GM12878 (cell line): ENCODE measurements at regions not wholly inside any gene's neighbourhood (a gene's known extent, or its start where the extent isn't known, plus 50 kb on each side); places are given as distances from the start of the nearest gene placed in this dataset.

ENCODE experiments used
- ATAC-seq: fragments of 200-7000 bp; cut with Tn5 transposase; 3 replicates; pipeline ENCODE4 v1.9.1; 2020; ENCODE audit warnings: mild to moderate bottlenecking, moderate library complexity
- BruUV-seq: library from RNA; stranded (reverse); fragments of 400-500 nt; replicated peaks from 2 replicates; lab custom pipeline; 2021; lab: Mats Ljungman, UMichigan
- CTCF ChIA-PET: fragments of 300-600 bp; sonication (Branson Sonifier 250); formaldehyde crosslinking; extraction: SDS; loops from one replicate; lab custom pipeline; 2021; ENCODE audit warnings: inconsistent platforms; lab: Yijun Ruan, JAX
- POLR2A ChIA-PET: fragments of 350-600 bp; formaldehyde crosslinking; extraction: SDS; loops from one replicate; lab custom pipeline; 2021; ENCODE audit warnings: inconsistent platforms; lab: Charles Lee
- RAD21 ChIA-PET: fragments of 300-600 bp; sonication (Branson Sonifier 250); formaldehyde crosslinking; loops from one replicate; lab custom pipeline; 2023; ENCODE audit warnings: antibody characterized with exemption; ENCODE audit not compliant: unreplicated experiment; lab: Charles Lee
- SMC1A ChIA-PET: fragments of 300-600 bp; sonication (Branson Sonifier 250); formaldehyde crosslinking; loops from one replicate; lab custom pipeline; 2023; ENCODE audit not compliant: unreplicated experiment, uncharacterized antibody; lab: Charles Lee
- DNase-seq: peaks from one replicate; pipeline ENCODE4 v3.0.0-alpha.2; 2011; ENCODE audit warnings: low read depth, low spot score
- FAIRE-seq: peaks from 3 replicates; lab custom pipeline; 2011; peaks lifted over from hg19 to GRCh38; lab: Jason Lieb, UNC
- H2AFZ ChIP-seq: 2 replicates; pipeline ENCODE4 v1.6.0; 2011; ENCODE audit warnings: low read depth, low read length, control low read depth; ENCODE audit not compliant: control insufficient read depth
- H3K27ac ChIP-seq: 2 replicates; pipeline ENCODE4 v1.5.1; 2011; ENCODE audit warnings: control low read depth; ENCODE audit not compliant: control insufficient read depth, insufficient read depth
- H3K27me3 ChIP-seq, 2 experiments: replicated peaks in 1 of 2; 2 replicates each; pipeline versions ENCODE4 v1.6.0 to v1.6.1; 2011; ENCODE audit warnings: low read length in 1 of 2; ENCODE audit not compliant: control insufficient read depth in 2 of 2, insufficient read depth in 2 of 2
- H3K36me3 ChIP-seq, 2 experiments: 2 replicates each; pipeline ENCODE4 v1.5.1; 2011; ENCODE audit warnings: low read length in 1 of 2; ENCODE audit not compliant: control insufficient read depth in 2 of 2, insufficient read depth in 2 of 2
- H3K4me1 ChIP-seq: 2 replicates; pipeline ENCODE4 v1.6.1; 2011; ENCODE audit warnings: mild to moderate bottlenecking, low read length, moderate library complexity, mixed read lengths; ENCODE audit not compliant: control insufficient read depth, insufficient read depth
- H3K4me2 ChIP-seq: 2 replicates; pipeline ENCODE4 v1.6.0; 2011; ENCODE audit warnings: control low read depth; ENCODE audit not compliant: control insufficient read depth, insufficient read depth
- H3K4me3 ChIP-seq: fragments of 200-600 bp; sonication (generic); 2 replicates; pipeline ENCODE4 v1.5.1; 2016
- H3K79me2 ChIP-seq: 2 replicates; pipeline ENCODE4 v1.6.0; 2011; ENCODE audit warnings: low read length; ENCODE audit not compliant: control insufficient read depth, insufficient read depth
- H3K9ac ChIP-seq: 2 replicates; pipeline ENCODE4 v1.8.0; 2011; ENCODE audit warnings: low read length, control low read depth, mixed read lengths; ENCODE audit not compliant: control insufficient read depth, insufficient read depth
- H3K9me3 ChIP-seq: replicated peaks from 3 replicates; pipeline ENCODE4 v1.5.1; 2011; ENCODE audit warnings: mild to moderate bottlenecking, low read length; ENCODE audit not compliant: control insufficient read depth, insufficient read depth
- H4K20me1 ChIP-seq: 2 replicates; pipeline ENCODE4 v1.6.0; 2011; ENCODE audit not compliant: control insufficient read depth, insufficient read depth
- KAT2A ChIP-seq: conservative IDR thresholded peaks from 2 replicates; pipeline ENCODE4 v1.6.1; 2011; ENCODE audit warnings: low read depth, low read length; ENCODE audit not compliant: control insufficient read depth
- KLF5 ChIP-seq: fragments of 450-650 bp; IDR thresholded peaks from 2 replicates; pipeline ENCODE4 v1.6.1; 2014; ENCODE audit warnings: mild to moderate bottlenecking; ENCODE audit not compliant: partially characterized antibody
- RAD21 ChIP-seq: IDR thresholded peaks from 2 replicates; pipeline ENCODE4 v1.6.1; 2011; ENCODE audit warnings: mild to moderate bottlenecking, low read depth, low read length, moderate library complexity; ENCODE audit not compliant: insufficient read depth
- SMAD5 ChIP-seq: IDR thresholded peaks from 2 replicates; pipeline ENCODE4 v1.6.1; 2016; ENCODE audit warnings: antibody characterized with exemption, low read depth
- WGBS: methylation state at CpG from one replicate; pipeline ENCODE4 v1.1.6; 2016; ENCODE audit warnings: low lambda C conversion rate; ENCODE audit not compliant: insufficient replicate concordance, insufficient coverage; ENCODE audit errors: missing lambda C conversion rate; 5-methylcytosine and 5-hydroxymethylcytosine counted together
- in situ Hi-C: fragments of 300-500 bp; cut with MboI; formaldehyde crosslinking; loops from 9 replicates; pipeline ENCODE4 v1.14.3; 2018; ENCODE audit warnings: mixed read lengths
- intact Hi-C: fragments of 100-400 bp; cut with micrococcal nuclease; formaldehyde crosslinking; loops from one replicate; pipeline ENCODE4 v1.14.2; 2022; ENCODE audit not compliant: unreplicated experiment
- TF ChIP-seq, protein P1 (sequence below): IDR thresholded peaks from 2 replicates; pipeline ENCODE4 v1.6.1; 2012; ENCODE audit warnings: low read depth, low read length, improper control_type of control experiment
- TF ChIP-seq, protein P2 (sequence below): fragments of 450-650 bp; formaldehyde crosslinking; IDR thresholded peaks from 2 replicates; pipeline ENCODE4 v1.4.0; 2020; ENCODE audit warnings: mild to moderate bottlenecking, moderate library complexity
- TF ChIP-seq, protein P3 (sequence below): fragments of 450-650 bp; formaldehyde crosslinking; IDR thresholded peaks from 2 replicates; pipeline ENCODE4 v1.5.0; 2022; ENCODE audit warnings: mild to moderate bottlenecking, missing genetic modification characterization

DNA sequence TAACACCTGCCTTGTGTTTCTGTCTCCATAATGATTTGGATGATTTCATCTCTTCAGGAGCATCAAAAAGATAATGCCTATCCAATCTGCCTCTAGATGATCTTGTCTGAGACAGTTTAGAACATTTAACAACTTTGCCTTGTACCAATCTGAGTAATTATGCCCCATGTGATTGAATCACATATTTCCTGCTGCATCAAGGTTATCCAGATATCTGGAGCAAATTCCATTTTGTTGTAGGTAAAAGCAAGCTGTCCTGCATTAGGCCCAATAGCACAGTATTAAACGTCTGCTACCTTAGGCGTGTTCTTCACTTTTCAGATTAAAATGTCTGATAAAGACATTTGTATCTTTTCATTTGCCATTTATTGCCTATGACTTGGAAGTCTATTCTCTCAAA lies 54.1 kb upstream of the MARCHF11 start:
- RAD21 ChIA-PET: no interaction called here
- CTCF ChIA-PET: no interaction called here
- Histone ChIP-seq H3K4me1 (no peaks in the 10 kb centered on the region), H3K27ac (no peak overlapping the region), H3K27me3 (no peaks in the 10 kb centered on the region), H3K79me2 (no peaks in the 10 kb centered on the region), H3K4me3 (no peak overlapping the region), H2AFZ (no peak overlapping the region), H3K4me2 (no peak overlapping the region), H4K20me1 (no peaks in the 10 kb centered on the region), H3K9me3 (no peaks in the 10 kb centered on the region), H3K9ac (no peak overlapping the region), H3K36me3 (no peaks in the 10 kb centered on the region)
- ATAC-seq (no peak), FAIRE-seq (no peak), DNase-seq (no peak)
- POLR2A ChIA-PET: no interaction called here
- no peak for TF ChIP-seq KAT2A
- in situ Hi-C loops: no loop called here
- no TSS peak for BruUV-seq
- intact Hi-C loops: no loop called here
- WGBS: 21% methylated on average over 2 of the region's 2 CpGs
- SMC1A ChIA-PET: no interaction called here

DNA sequence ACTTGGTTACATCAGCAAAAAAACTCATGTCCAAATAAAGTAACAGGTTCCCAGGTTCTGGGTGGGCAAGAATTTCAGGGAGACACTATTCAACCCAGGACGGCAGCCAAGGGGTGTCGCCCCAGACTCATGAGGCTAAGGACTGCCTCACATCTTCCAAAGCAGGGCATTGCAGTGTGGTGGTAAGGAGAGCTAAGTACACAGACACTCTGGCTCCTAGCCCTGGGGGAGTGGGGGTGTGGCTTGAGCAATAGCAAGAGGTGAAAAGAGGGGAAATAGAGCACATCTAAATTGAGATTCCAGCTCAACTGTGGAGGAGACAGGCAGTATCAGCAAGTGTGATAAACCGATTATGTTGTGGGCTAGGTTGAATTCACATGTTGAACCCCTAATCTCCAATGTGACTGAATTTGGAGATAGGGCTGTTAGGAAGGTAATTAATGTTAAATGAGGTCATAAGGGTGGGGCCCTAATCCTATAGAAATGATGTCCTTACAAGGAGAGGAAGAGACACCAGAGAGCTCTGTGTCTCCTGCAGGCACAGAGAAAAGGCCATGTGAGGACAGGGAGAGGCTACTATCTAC lies 49.9 kb upstream of the MARCHF11 start:
- RAD21 ChIA-PET: no interaction called here
- intact Hi-C loops: no loop called here
- no peak overlapping the region for H3K9ac ChIP-seq
- DNase-seq (no peak), FAIRE-seq (no peak), ATAC-seq (no peak)
- SMC1A ChIA-PET: no interaction called here
- H3K27ac ChIP-seq: no peak overlapping the region
- 22% methylated on average over 3 of the region's 3 CpGs for WGBS
- in situ Hi-C loops: no loop called here
- no peak overlapping the region for H3K4me3 ChIP-seq
- CTCF ChIA-PET: no interaction called here
- no peak for TF ChIP-seq KLF5
- TF ChIP-seq, protein P1, sequence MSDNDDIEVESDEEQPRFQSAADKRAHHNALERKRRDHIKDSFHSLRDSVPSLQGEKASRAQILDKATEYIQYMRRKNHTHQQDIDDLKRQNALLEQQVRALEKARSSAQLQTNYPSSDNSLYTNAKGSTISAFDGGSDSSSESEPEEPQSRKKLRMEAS: no peak
- TF ChIP-seq RAD21: no peak
- no peak for TF ChIP-seq SMAD5
- TF ChIP-seq, protein P2, sequence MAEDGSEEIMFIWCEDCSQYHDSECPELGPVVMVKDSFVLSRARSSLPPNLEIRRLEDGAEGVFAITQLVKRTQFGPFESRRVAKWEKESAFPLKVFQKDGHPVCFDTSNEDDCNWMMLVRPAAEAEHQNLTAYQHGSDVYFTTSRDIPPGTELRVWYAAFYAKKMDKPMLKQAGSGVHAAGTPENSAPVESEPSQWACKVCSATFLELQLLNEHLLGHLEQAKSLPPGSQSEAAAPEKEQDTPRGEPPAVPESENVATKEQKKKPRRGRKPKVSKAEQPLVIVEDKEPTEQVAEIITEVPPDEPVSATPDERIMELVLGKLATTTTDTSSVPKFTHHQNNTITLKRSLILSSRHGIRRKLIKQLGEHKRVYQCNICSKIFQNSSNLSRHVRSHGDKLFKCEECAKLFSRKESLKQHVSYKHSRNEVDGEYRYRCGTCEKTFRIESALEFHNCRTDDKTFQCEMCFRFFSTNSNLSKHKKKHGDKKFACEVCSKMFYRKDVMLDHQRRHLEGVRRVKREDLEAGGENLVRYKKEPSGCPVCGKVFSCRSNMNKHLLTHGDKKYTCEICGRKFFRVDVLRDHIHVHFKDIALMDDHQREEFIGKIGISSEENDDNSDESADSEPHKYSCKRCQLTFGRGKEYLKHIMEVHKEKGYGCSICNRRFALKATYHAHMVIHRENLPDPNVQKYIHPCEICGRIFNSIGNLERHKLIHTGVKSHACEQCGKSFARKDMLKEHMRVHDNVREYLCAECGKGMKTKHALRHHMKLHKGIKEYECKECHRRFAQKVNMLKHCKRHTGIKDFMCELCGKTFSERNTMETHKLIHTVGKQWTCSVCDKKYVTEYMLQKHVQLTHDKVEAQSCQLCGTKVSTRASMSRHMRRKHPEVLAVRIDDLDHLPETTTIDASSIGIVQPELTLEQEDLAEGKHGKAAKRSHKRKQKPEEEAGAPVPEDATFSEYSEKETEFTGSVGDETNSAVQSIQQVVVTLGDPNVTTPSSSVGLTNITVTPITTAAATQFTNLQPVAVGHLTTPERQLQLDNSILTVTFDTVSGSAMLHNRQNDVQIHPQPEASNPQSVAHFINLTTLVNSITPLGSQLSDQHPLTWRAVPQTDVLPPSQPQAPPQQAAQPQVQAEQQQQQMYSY (CRISPR knock-in tag): no peak
- TF ChIP-seq, protein P3, sequence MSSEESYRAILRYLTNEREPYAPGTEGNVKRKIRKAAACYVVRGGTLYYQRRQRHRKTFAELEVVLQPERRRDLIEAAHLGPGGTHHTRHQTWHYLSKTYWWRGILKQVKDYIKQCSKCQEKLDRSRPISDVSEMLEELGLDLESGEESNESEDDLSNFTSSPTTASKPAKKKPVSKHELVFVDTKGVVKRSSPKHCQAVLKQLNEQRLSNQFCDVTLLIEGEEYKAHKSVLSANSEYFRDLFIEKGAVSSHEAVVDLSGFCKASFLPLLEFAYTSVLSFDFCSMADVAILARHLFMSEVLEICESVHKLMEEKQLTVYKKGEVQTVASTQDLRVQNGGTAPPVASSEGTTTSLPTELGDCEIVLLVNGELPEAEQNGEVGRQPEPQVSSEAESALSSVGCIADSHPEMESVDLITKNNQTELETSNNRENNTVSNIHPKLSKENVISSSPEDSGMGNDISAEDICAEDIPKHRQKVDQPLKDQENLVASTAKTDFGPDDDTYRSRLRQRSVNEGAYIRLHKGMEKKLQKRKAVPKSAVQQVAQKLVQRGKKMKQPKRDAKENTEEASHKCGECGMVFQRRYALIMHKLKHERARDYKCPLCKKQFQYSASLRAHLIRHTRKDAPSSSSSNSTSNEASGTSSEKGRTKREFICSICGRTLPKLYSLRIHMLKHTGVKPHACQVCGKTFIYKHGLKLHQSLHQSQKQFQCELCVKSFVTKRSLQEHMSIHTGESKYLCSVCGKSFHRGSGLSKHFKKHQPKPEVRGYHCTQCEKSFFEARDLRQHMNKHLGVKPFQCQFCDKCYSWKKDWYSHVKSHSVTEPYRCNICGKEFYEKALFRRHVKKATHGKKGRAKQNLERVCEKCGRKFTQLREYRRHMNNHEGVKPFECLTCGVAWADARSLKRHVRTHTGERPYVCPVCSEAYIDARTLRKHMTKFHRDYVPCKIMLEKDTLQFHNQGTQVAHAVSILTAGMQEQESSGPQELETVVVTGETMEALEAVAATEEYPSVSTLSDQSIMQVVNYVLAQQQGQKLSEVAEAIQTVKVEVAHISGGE (CRISPR knock-in tag): no peak
- no peaks in the 10 kb centered on the region for H3K36me3 ChIP-seq
- H3K9me3 ChIP-seq: no peaks in the 10 kb centered on the region
- H3K4me1 ChIP-seq: no peaks in the 10 kb centered on the region
- no peak overlapping the region for H3K4me2 ChIP-seq
- H3K27me3 ChIP-seq: no peaks in the 10 kb centered on the region
- H2AFZ ChIP-seq: no peak overlapping the region
- H3K79me2 ChIP-seq: no peaks in the 10 kb centered on the region
- BruUV-seq: no TSS peak
- H4K20me1 ChIP-seq: no peaks in the 10 kb centered on the region
- POLR2A ChIA-PET: no interaction called here
